GM21423 (cell line): ENCODE measurements at regions not wholly inside any gene's neighbourhood (a gene's known extent, or its start where the extent isn't known, plus 50 kb on each side); places are given as distances from the start of the nearest gene placed in this dataset.
"Not testable (repeated sequence)": the region's sequence is repeated elsewhere in the genome, so short reads cannot be mapped to it uniquely, and the experiment has no call there.

Experiments used
- ATAC-seq: cut with Tn5 transposase; IDR thresholded peaks from one replicate; pipeline ENCODE4 v1.9.1; 2021; ENCODE audit warnings: mild to moderate bottlenecking, moderate library complexity; ENCODE audit not compliant: unreplicated experiment

- ATAC-seq, result no peak
Observed at GRCh38 chr18:57887543-57888383, 84.6 kb upstream of the ATP8B1 start.

DNA sequence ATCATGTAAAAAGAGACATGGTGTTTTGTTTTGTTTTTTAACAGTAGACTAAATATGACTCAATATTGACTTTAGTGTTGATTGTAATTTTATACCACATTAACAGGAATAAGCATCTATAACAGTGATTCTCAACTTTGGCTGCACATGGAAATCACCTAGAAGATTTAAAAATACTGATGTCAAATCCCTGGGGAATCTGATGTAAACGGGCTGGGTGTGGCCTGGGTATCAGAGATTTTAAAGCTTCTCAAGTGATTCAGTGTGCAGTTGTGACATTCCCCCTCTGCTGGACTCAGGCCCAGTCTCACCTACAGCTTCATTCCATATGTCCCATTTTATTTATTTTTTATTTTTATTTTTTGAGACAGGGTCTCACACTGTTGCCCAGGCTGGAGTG, 82.8 kb upstream of the ATP8B1 start:
- no peak for ATAC-seq

- no peak for ATAC-seq
Observed at GRCh38 chr18:57882465-57882864, 79.3 kb upstream of the ATP8B1 start.

- no peak for ATAC-seq
Observed at GRCh38 chr18:57881818-57882413, 78.8 kb upstream of the ATP8B1 start.

DNA sequence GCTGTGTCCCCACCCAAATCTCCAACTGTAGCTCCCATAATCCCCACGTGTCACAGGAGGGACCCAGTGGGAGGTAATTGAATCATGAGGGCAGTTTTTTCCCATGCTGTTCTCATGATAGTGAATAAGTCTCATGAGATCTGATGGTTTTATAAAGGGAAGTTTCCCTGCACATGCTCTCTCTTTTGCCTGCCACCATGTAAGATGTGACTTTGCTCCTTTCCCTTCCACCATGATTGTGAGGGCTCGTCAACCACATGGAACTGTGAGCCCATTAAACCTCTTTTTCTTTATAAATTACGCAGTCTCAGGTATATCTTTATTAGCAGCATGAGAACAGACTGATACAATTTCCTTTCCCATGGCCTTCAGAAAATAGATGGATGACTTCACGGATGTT, 76.8 kb upstream of the ATP8B1 start:
- not testable (repeated sequence) for ATAC-seq

DNA sequence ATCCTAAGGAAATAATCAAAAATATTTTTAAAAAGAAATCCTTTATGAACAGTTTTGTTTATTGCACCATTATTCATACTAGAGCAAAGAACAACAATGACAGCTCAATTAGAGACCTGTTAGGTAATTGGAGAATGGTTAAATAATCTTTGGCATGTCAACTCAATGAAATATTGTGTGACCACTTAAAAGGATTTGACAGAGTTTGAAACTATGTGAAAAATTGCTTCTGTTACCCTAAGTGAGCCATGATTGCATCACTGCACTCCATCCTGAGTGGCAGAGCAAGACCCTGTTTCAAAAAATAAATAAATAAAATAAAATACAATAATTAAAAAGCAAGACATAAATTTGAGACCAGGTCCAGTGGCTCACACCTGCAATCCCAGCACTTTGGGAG, 66.1 kb upstream of the ATP8B1 start:
- ATAC-seq, result no peak

GRCh38 chr18:57866355-57866754, 63.2 kb upstream of the ATP8B1 start:
- ATAC-seq, result no peak

GRCh38 chr18:57864615-57865121, 61.6 kb upstream of the ATP8B1 start:
- no peak for ATAC-seq

GRCh38 chr18:57863706-57864105, 60.6 kb upstream of the ATP8B1 start:
- ATAC-seq, result no peak

DNA sequence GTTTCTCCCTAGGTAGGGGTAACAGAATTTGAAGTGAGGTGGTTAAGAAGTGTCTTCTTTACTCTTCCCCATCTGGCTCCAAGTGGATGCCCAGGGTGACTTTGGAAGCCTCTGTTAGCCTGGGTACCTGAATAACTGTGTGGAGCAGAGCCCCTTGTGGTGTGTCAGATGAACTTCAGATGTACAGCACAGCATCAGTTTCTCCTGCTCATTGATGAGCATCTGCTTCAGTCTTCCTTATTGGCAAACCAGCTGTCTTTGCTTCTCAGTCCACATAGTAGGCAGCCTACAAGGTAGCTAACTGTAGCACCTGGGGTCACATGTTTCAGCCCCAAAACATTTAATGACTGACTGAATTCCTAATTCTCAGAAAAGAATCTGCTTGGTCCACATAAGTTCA, 56.2 kb upstream of the ATP8B1 start:
- peak; percentile 88 for ATAC-seq

DNA sequence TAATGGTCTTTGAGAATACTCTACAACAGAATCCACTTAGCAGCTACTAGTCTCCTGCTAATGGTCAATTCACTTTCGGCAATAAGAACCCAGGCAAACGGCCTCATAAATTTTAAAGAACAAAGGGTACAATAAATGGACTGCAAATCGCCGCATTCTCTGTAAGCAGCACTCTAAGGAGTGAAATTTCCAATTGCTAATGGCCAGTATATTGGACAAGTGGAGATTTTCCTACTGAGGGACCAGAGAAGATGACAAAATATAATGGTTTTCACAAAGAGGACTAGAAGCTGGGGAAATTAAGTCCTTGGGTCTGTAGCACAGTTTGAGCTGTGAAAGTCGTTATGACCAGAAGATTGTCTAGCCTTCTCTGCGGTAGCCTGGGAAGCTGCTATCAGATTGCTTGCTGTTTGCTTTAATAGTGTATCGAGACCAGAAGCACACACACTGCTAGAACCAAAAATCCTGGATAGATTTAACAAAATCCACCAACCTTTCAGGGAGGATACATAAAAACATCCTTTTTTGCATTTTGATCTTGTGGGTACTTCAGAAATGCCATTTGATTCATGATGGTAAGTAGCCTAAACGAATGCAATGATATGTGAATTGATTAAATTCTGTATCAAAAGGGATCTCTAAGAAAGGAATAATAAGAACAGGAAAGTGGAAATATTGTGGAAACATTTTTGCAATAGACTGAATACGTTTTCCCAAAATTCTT, 53.6 kb upstream of the ATP8B1 start:
- ATAC-seq, result no peak

- no peak for ATAC-seq
Observed at GRCh38 chr18:57856128-57856527, 53.0 kb upstream of the ATP8B1 start.

- no peak for ATAC-seq
Observed at GRCh38 chr18:57855551-57855950, 52.4 kb upstream of the ATP8B1 start.

GRCh38 chr18:57854726-57855125, 51.6 kb upstream of the ATP8B1 start:
- ATAC-seq, result no peak

- no peak for ATAC-seq
Observed at GRCh38 chr18:57853864-57854263, 50.7 kb upstream of the ATP8B1 start.

GRCh38 chr18:57853133-57853532, 50.0 kb upstream of the ATP8B1 start:
- ATAC-seq, result no peak
